GM23338 (cell line): ENCODE measurements at regions not wholly inside any gene's neighbourhood (a gene's known extent, or its start where the extent isn't known, plus 50 kb on each side); places are given as distances from the start of the nearest gene placed in this dataset.

ENCODE experiments used
- ATAC-seq: fragments of 200-7000 bp; cut with Tn5 transposase; 3 replicates; pipeline ENCODE4 v1.9.1; 2020
- DNase-seq: peaks from one replicate; pipeline ENCODE4 v3.0.0-alpha.2; 2015; ENCODE audit warnings: low spot score
- H2AFZ ChIP-seq: fragments of 200-600 bp; sonication (generic); 2 replicates; pipeline ENCODE4 v1.8.0; 2016; ENCODE audit warnings: antibody characterized with exemption, mild to moderate bottlenecking, moderate library complexity
- H3F3A ChIP-seq: fragments of 200-600 bp; sonication (generic); replicated peaks from 2 replicates; pipeline ENCODE4 v1.8.0; 2017; ENCODE audit warnings: antibody characterized with exemption, mixed run types, low read depth
- H3K27ac ChIP-seq: fragments of 200-600 bp; sonication (generic); 2 replicates; pipeline ENCODE4 v1.6.1; 2016; ENCODE audit warnings: low read depth
- H3K27me3 ChIP-seq: fragments of 200-600 bp; sonication (generic); 2 replicates; pipeline ENCODE4 v1.8.0; 2016; ENCODE audit warnings: mild to moderate bottlenecking, mixed run types, moderate library complexity; ENCODE audit not compliant: insufficient read depth
- H3K36me3 ChIP-seq: fragments of 200-600 bp; sonication (generic); 2 replicates; pipeline ENCODE4 v1.8.0; 2016; ENCODE audit warnings: mild to moderate bottlenecking; ENCODE audit not compliant: insufficient read depth
- H3K4me1 ChIP-seq: fragments of 200-600 bp; sonication (generic); 2 replicates; pipeline ENCODE4 v1.8.0; 2016; ENCODE audit warnings: mild to moderate bottlenecking, moderate library complexity; ENCODE audit not compliant: insufficient read depth
- H3K4me2 ChIP-seq: fragments of 200-600 bp; sonication (generic); 2 replicates; pipeline ENCODE4 v1.7.1; 2017; ENCODE audit warnings: mixed run types
- H3K4me3 ChIP-seq: fragments of 200-600 bp; sonication (generic); 2 replicates; pipeline ENCODE4 v1.6.1; 2016; ENCODE audit warnings: mixed run types
- H3K79me2 ChIP-seq: fragments of 200-600 bp; sonication (generic); replicated peaks from 2 replicates; pipeline ENCODE4 v1.8.0; 2017; ENCODE audit warnings: mild to moderate bottlenecking; ENCODE audit not compliant: insufficient read depth
- H3K9me2 ChIP-seq: fragments of 200-600 bp; sonication (generic); 2 replicates; pipeline ENCODE4 v1.8.0; 2017; ENCODE audit not compliant: insufficient read depth
- H4K20me1 ChIP-seq: fragments of 200-600 bp; sonication (generic); replicated peaks from 2 replicates; pipeline ENCODE4 v1.8.0; 2017; ENCODE audit warnings: mild to moderate bottlenecking; ENCODE audit not compliant: insufficient read depth
- H3K27ac Mint-ChIP-seq: 2 replicates; pipeline ENCODE4 v1.8.0; 2020; ENCODE audit warnings: inconsistent platforms, mild to moderate bottlenecking, moderate library complexity, mixed read lengths
- H3K27me3 Mint-ChIP-seq: 3 replicates; pipeline ENCODE4 v1.8.0; 2022; ENCODE audit warnings: low read depth, mild to moderate bottlenecking, moderate library complexity, mixed read lengths, inconsistent platforms; ENCODE audit not compliant: insufficient read depth, poor library complexity
- H3K36me3 Mint-ChIP-seq: 3 replicates; pipeline ENCODE4 v1.8.0; 2021; ENCODE audit warnings: low read depth, mild to moderate bottlenecking, inconsistent platforms, moderate library complexity, mixed read lengths
- H3K4me1 Mint-ChIP-seq: 3 replicates; pipeline ENCODE4 v1.8.0; 2020; ENCODE audit warnings: mild to moderate bottlenecking, inconsistent platforms, mixed read lengths
- H3K4me3 Mint-ChIP-seq: 3 replicates; pipeline ENCODE4 v1.8.0; 2021; ENCODE audit warnings: moderate library complexity, mild to moderate bottlenecking, inconsistent platforms, mixed read lengths
- H3K9me3 Mint-ChIP-seq: 3 replicates; pipeline ENCODE4 v1.8.0; 2020; ENCODE audit warnings: moderate library complexity, mild to moderate bottlenecking, inconsistent platforms, mixed read lengths
- CREB1 ChIP-seq: fragments of 250-450 bp; sonication (Bioruptor Pico); IDR thresholded peaks from 2 replicates; pipeline ENCODE4 v1.5.0; 2020; ENCODE audit warnings: low read depth, mild to moderate bottlenecking, moderate library complexity
- CTCF ChIP-seq, 2 experiments: fragments of 200-600 bp in 1 of 2; sonication (generic) in 1 of 2; conservative IDR thresholded peaks; 2 replicates each; pipeline versions ENCODE4 v1.5.1 to v1.6.1; 2016 to 2017; ENCODE audit warnings: antibody characterized with exemption in 2 of 2, low read depth in 2 of 2, mild to moderate bottlenecking in 2 of 2, moderate library complexity in 1 of 2
- ETS1 ChIP-seq: IDR thresholded peaks from 2 replicates; pipeline ENCODE4 v1.6.1; 2016; ENCODE audit warnings: antibody characterized with exemption
- EZH2 ChIP-seq: fragments of 200-600 bp; sonication (generic); IDR thresholded peaks from one replicate; pipeline ENCODE4 v1.8.0; 2017; ENCODE audit warnings: antibody characterized with exemption, mild to moderate bottlenecking, low read depth; ENCODE audit not compliant: unreplicated experiment
- EZH2phosphoT487 ChIP-seq: fragments of 200-600 bp; sonication (generic); IDR thresholded peaks from one replicate; pipeline ENCODE4 v1.8.1; 2018; ENCODE audit warnings: antibody characterized with exemption; ENCODE audit not compliant: unreplicated experiment
- JUNB ChIP-seq: IDR thresholded peaks from one replicate; pipeline ENCODE4 v1.6.1; 2016; ENCODE audit warnings: antibody characterized with exemption; ENCODE audit not compliant: unreplicated experiment
- NANOG ChIP-seq: IDR thresholded peaks from 2 replicates; pipeline ENCODE4 v1.6.1; 2016; ENCODE audit warnings: antibody characterized with exemption, borderline replicate concordance
- POLR2AphosphoS5 ChIP-seq: IDR thresholded peaks from 2 replicates; pipeline ENCODE4 v1.6.1; 2016; ENCODE audit warnings: antibody characterized with exemption, low read depth
- REST ChIP-seq: IDR thresholded peaks from one replicate; pipeline ENCODE4 v1.6.1; 2018; ENCODE audit warnings: antibody characterized with exemption; ENCODE audit not compliant: unreplicated experiment
- STAT1 ChIP-seq: IDR thresholded peaks from one replicate; pipeline ENCODE4 v1.6.1; 2016; ENCODE audit warnings: antibody characterized with exemption; ENCODE audit not compliant: unreplicated experiment
- ZNF114 ChIP-seq: fragments of 250-450 bp; sonication (Bioruptor Pico); IDR thresholded peaks from 2 replicates; pipeline ENCODE4 v1.5.0; 2020; ENCODE audit warnings: mild to moderate bottlenecking, moderate library complexity
- ZNF331 ChIP-seq: fragments of 250-450 bp; sonication (Bioruptor Pico); IDR thresholded peaks from 2 replicates; pipeline ENCODE4 v1.5.0; 2020; ENCODE audit warnings: low read depth, mild to moderate bottlenecking, moderate library complexity
- ZNF462 ChIP-seq: fragments of 250-450 bp; sonication (Bioruptor Pico); IDR thresholded peaks from 2 replicates; pipeline ENCODE4 v1.5.0; 2020; ENCODE audit warnings: mild to moderate bottlenecking, moderate library complexity

GRCh38 chr12:41706376-41706775 lies 438.3 kb downstream of the GXYLT1 start:
- TF ChIP-seq CTCF (conservative IDR thresholded peaks at IDR 0.05; ENCODE audit: low read depth in 2 of 2) (no peak), ZNF331 (no peak), STAT1 (no peak), EZH2phosphoT487 (no peak), NANOG (no peak), CREB1 (CRISPR knock-in tag) (no peak), REST (no peak), EZH2 (no peak), JUNB (no peak), ZNF114 (no peak), ETS1 (no peak), POLR2AphosphoS5 (no peak), ZNF462 (CRISPR knock-in tag) (no peak)
- H3K9me3 Mint-ChIP-seq, result no peaks in the 10 kb centered on the region; the same call in 2 of the 3 replicates
- H3K4me2 ChIP-seq, result no peak overlapping the region

More at GRCh38 chr12:41706376-41706775, 438.3 kb downstream of the GXYLT1 start:
- no peak overlapping the region for H3K27ac ChIP-seq
- H3K4me1 ChIP-seq, result peaks cover 32% of the 10 kb centered on the region
- no peak overlapping the region for H3K4me3 ChIP-seq
- no peak overlapping the region for H2AFZ ChIP-seq
- H3K36me3 Mint-ChIP-seq, result no peaks in the 10 kb centered on the region
- ATAC-seq, result no peak
- H3K4me1 Mint-ChIP-seq, result peaks cover 26% of the 10 kb centered on the region
- H3K27me3 Mint-ChIP-seq, result peaks cover 2% of the 10 kb centered on the region
- no peaks in the 10 kb centered on the region for H3K79me2 ChIP-seq
- no peaks in the 10 kb centered on the region for H3F3A ChIP-seq
- no peaks in the 10 kb centered on the region for H3K27me3 ChIP-seq
- H3K9me2 ChIP-seq, result no peaks in the 10 kb centered on the region
- DNase-seq, result no peak
- H3K36me3 ChIP-seq, result no peaks in the 10 kb centered on the region
- no peaks in the 10 kb centered on the region for H4K20me1 ChIP-seq
- no peak overlapping the region for H3K27ac Mint-ChIP-seq
- H3K4me3 Mint-ChIP-seq, result no peak overlapping the region
